Tibial artery (tissue), 4 donors: ENCODE measurements at regions not wholly inside any gene's neighbourhood (a gene's known extent, or its start where the extent isn't known, plus 50 kb on each side); places are given as distances from the start of the nearest gene placed in this dataset.

Source experiments
- DNase-seq, 2 donors: peaks; one replicate each; pipeline ENCODE4 v3.0.0-alpha.2; 2019
- H3K27ac ChIP-seq, 2 donors: fragments of 200-600 bp; sonication (generic) in 1 of 2; 1 replicate in 1 of 2; 2 replicates in 1 of 2; pipeline ENCODE4 v1.5.1; 2018 to 2019; ENCODE audit warnings: mild to moderate bottlenecking in 1 of 2
- H3K27me3 ChIP-seq, 2 donors: fragments of 200-600 bp; sonication (generic) in 1 of 2; one replicate each; pipeline versions ENCODE4 v1.5.1 to v1.6.0; 2016 to 2019
- H3K36me3 ChIP-seq, 3 donors: fragments of 200-600 bp; sonication (generic) in 2 of 3; one replicate each; pipeline ENCODE4 v1.5.1; 2016 to 2019; ENCODE audit warnings: mild to moderate bottlenecking in 2 of 3
- H3K4me1 ChIP-seq, 4 donors: fragments of 200-600 bp; sonication (generic) in 2 of 4; 1 replicate in 3 of 4; 2 replicates in 1 of 4; pipeline ENCODE4 v1.5.1; 2016 to 2019
- H3K4me3 ChIP-seq, 2 donors: fragments of 200-600 bp; sonication (generic) in 1 of 2; 1 replicate in 1 of 2; 2 replicates in 1 of 2; pipeline ENCODE4 v1.5.1; 2018 to 2019; ENCODE audit warnings: mild to moderate bottlenecking in 2 of 2
- H3K9me3 ChIP-seq, 3 donors: fragments of 200-600 bp; sonication (generic) in 1 of 3; one replicate each; pipeline ENCODE4 v1.5.1; 2016 to 2019
- CTCF ChIP-seq, 2 experiments: fragments of 200-600 bp in 1 of 2; fragments of 450-650 bp in 1 of 2; IDR thresholded peaks; one replicate each; pipeline ENCODE4 v1.5.1; 2017 to 2019; ENCODE audit warnings: antibody characterized with exemption in 2 of 2, mild to moderate bottlenecking in 1 of 2, moderate library complexity in 1 of 2
- intact Hi-C: fragments of 100-400 bp; cut with DNase I; formaldehyde crosslinking; loops from one replicate; pipeline ENCODE4 v1.15.0; 2023; ENCODE audit warnings: low total_unique reads

- H3K27me3 ChIP-seq = no peaks in the 10 kb centered on the region
- no peaks in the 10 kb centered on the region for H3K9me3 ChIP-seq
- no peak overlapping the region for H3K4me3 ChIP-seq
- no peaks in the 10 kb centered on the region for H3K36me3 ChIP-seq
- H3K4me1 ChIP-seq = peaks cover 0 to 49% (median 12%) of the 10 kb centered on the region in 4 donors
- TF ChIP-seq CTCF (IDR thresholded peaks at IDR 0.05) = no peak
- no peak for DNase-seq
- H3K27ac ChIP-seq = no peak overlapping the region
- intact Hi-C loops = no loop called here
These were observed 65.2 kb upstream of the TLR3 start for GRCh38 chr4:186003746-186004145.

DNA sequence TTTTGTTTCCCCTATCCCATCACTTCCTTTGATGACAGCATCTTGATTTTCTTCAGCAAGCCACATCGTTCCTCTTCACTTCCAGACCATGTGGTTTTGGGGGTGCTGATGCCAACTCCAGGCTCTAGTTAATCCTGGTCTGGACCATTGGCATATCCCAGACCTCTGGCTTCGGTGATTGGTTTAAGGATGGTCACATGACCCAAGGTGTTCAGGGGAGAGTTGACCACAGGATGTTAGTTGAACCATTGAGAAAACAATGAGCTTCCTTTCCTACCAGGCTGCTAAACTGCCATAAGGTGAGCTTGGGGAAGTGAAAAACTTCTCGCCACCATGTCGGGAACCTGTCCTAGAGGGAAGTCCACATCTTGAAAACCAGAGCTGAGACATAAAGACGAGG is 60.9 kb upstream of the TLR3 start:
- intact Hi-C loops = no loop called here
- H3K4me3 ChIP-seq = no peak overlapping the region
- H3K4me1 ChIP-seq = peaks cover 0 to 10% (median 0%) of the 10 kb centered on the region in 4 donors
- H3K27me3 ChIP-seq = no peaks in the 10 kb centered on the region
- no peak overlapping the region for H3K27ac ChIP-seq
- TF ChIP-seq CTCF (IDR thresholded peaks at IDR 0.05) = no peak
- no peaks in the 10 kb centered on the region for H3K36me3 ChIP-seq
- DNase-seq = no peak
- no peaks in the 10 kb centered on the region for H3K9me3 ChIP-seq

- intact Hi-C loops = no loop called here
- H3K27ac ChIP-seq = no peak overlapping the region
- H3K4me1 ChIP-seq = peaks cover 0 to 9% (median 0%) of the 10 kb centered on the region in 4 donors
- H3K36me3 ChIP-seq = no peaks in the 10 kb centered on the region
- DNase-seq = no peak
- no peaks in the 10 kb centered on the region for H3K27me3 ChIP-seq
- TF ChIP-seq CTCF (IDR thresholded peaks at IDR 0.05) = no peak
- no peak overlapping the region for H3K4me3 ChIP-seq
- no peaks in the 10 kb centered on the region for H3K9me3 ChIP-seq
These were observed 59.0 kb upstream of the TLR3 start for GRCh38 chr4:186009976-186010375.

GRCh38 chr4:186010821-186011220 is 58.1 kb upstream of the TLR3 start:
- Histone ChIP-seq H3K27ac (no peak overlapping the region), H3K4me3 (no peak overlapping the region), H3K27me3 (no peaks in the 10 kb centered on the region), H3K36me3 (no peaks in the 10 kb centered on the region), H3K9me3 (no peaks in the 10 kb centered on the region), H3K4me1 (peaks cover 0 to 6% (median 0%) of the 10 kb centered on the region in 4 donors)
- intact Hi-C loops = no loop called here
- DNase-seq = no peak
- TF ChIP-seq CTCF (IDR thresholded peaks at IDR 0.05) = no peak

DNA sequence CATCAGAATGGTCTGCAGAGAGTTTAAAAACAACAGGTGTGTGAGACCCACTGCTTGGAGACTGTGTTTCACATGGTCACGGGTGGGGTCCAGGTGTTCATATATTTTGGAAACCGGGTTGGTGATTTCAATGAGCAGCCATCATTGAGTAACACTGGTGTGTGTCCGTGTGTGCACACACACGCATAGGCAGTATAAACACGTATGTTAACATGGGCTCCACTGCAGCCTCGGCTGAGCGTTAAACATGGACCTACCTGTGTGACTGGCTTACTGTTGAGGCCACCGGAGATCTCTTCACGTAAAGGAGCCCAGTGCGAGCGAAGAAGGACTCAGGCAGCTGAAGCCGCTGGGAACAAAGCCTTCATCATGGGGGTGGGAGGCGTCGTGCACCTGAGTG is 56.9 kb upstream of the TLR3 start:
- H3K36me3 ChIP-seq = no peaks in the 10 kb centered on the region
- no peak overlapping the region for H3K4me3 ChIP-seq
- H3K27me3 ChIP-seq = no peaks in the 10 kb centered on the region
- no peak for DNase-seq
- TF ChIP-seq CTCF (IDR thresholded peaks at IDR 0.05) = no peak
- intact Hi-C loops = no loop called here
- H3K27ac ChIP-seq = no peak overlapping the region
- no peaks in the 10 kb centered on the region for H3K9me3 ChIP-seq
- no peaks in the 10 kb centered on the region for H3K4me1 ChIP-seq
